ENCODE measurements at regions not wholly inside any gene's neighbourhood (a gene's known extent, or its start where the extent isn't known, plus 50 kb on each side); places are given as distances from the start of the nearest gene placed in this dataset.

GRCh38 chr6:103018426-103018825 is 1624.9 kb downstream of the GRIK2 start:
- H3K36me3 ChIP-seq = no peaks in the 10 kb centered on the region
- no peak overlapping the region for H3K27ac ChIP-seq
- no peak for DNase-seq
- H3K4me1 ChIP-seq = no peaks in the 10 kb centered on the region
- TF ChIP-seq EP300 (IDR thresholded peaks at IDR 0.05; ENCODE audit: low read depth) = no peak
- no peak for TF ChIP-seq POLR2AphosphoS5 (IDR thresholded peaks at IDR 0.05)
- TF ChIP-seq CTCF (IDR thresholded peaks at IDR 0.05) = no peak
- no peak for TF ChIP-seq POLR2A (IDR thresholded peaks at IDR 0.05)
- intact Hi-C loops (cut with DNase I; ENCODE audit: low total_unique reads) = no loop called here
- no peaks in the 10 kb centered on the region for H3K27me3 ChIP-seq
- in situ Hi-C loops (cut with MboI; ENCODE audit: low pct_ligation_motif_present in 1 of 4, low pct_unique_long_range_greater_than_20kb in 1 of 4, low sequenced_read_pairs in 3 of 4) = no loop called here
- H3K9me3 ChIP-seq = no peaks in the 10 kb centered on the region
- 84 to 93% methylated on average over 3 to 7 of the region's 7 CpGs for WGBS, 2 donors (ENCODE audit: low coverage in 1 of 2)
- H3K4me3 ChIP-seq = no peak overlapping the region

GRCh38 chr6:103017878-103018277 is 1624.4 kb downstream of the GRIK2 start:
- in situ Hi-C loops (cut with MboI; ENCODE audit: low pct_ligation_motif_present in 1 of 4, low pct_unique_long_range_greater_than_20kb in 1 of 4, low sequenced_read_pairs in 3 of 4) (no loop called here), intact Hi-C loops (cut with DNase I; ENCODE audit: low total_unique reads) (no loop called here)

GRCh38 chr6:103011605-103012004 is 1618.1 kb downstream of the GRIK2 start:
- Histone ChIP-seq H3K27ac (no peak overlapping the region), H3K27me3 (no peaks in the 10 kb centered on the region), H3K9me3 (no peaks in the 10 kb centered on the region), H3K36me3 (no peaks in the 10 kb centered on the region), H3K4me3 (no peak overlapping the region), H3K4me1 (no peaks in the 10 kb centered on the region)
- TF ChIP-seq CTCF (IDR thresholded peaks at IDR 0.05) = no peak
- no peak for TF ChIP-seq EP300 (IDR thresholded peaks at IDR 0.05; ENCODE audit: low read depth)
- no peak for TF ChIP-seq POLR2A (IDR thresholded peaks at IDR 0.05)
- no peak for TF ChIP-seq POLR2AphosphoS5 (IDR thresholded peaks at IDR 0.05)
- intact Hi-C loops (cut with DNase I; ENCODE audit: low total_unique reads) (no loop called here), in situ Hi-C loops (cut with MboI; ENCODE audit: low pct_ligation_motif_present in 1 of 4, low pct_unique_long_range_greater_than_20kb in 1 of 4, low sequenced_read_pairs in 3 of 4) (no loop called here)
- whole genome bisulfite sequencing, 2 donors (ENCODE audit: low coverage in 1 of 2) = 50 to 57% methylated on average over 2 of the region's 2 CpGs
- no peak for DNase-seq

More at GRCh38 chr6:103017878-103018277, 1624.4 kb downstream of the GRIK2 start:
- no peaks in the 10 kb centered on the region for H3K36me3 ChIP-seq
- no peak overlapping the region for H3K27ac ChIP-seq
- TF ChIP-seq POLR2AphosphoS5 (IDR thresholded peaks at IDR 0.05) (no peak), POLR2A (IDR thresholded peaks at IDR 0.05) (no peak), EP300 (IDR thresholded peaks at IDR 0.05; ENCODE audit: low read depth) (no peak), CTCF (IDR thresholded peaks at IDR 0.05) (no peak)
- 87% methylated on average over 9 of the region's 9 CpGs; no CpG with 5 or more reads in 1 of the 2 donors for WGBS, 2 donors (ENCODE audit: low coverage in 1 of 2)
- no peaks in the 10 kb centered on the region for H3K9me3 ChIP-seq
- DNase-seq = no peak
- H3K27me3 ChIP-seq = no peaks in the 10 kb centered on the region
- H3K4me1 ChIP-seq = no peaks in the 10 kb centered on the region
- no peak overlapping the region for H3K4me3 ChIP-seq

GRCh38 chr6:103002282-103002681 is 1608.8 kb downstream of the GRIK2 start:
- DNase-seq = no peak
- Histone ChIP-seq H3K36me3 (no peaks in the 10 kb centered on the region), H3K27ac (no peak overlapping the region), H3K9me3 (no peaks in the 10 kb centered on the region), H3K27me3 (no peaks in the 10 kb centered on the region), H3K4me1 (no peaks in the 10 kb centered on the region), H3K4me3 (no peak overlapping the region)
- TF ChIP-seq CTCF (IDR thresholded peaks at IDR 0.05) (no peak), POLR2AphosphoS5 (IDR thresholded peaks at IDR 0.05) (no peak), EP300 (IDR thresholded peaks at IDR 0.05; ENCODE audit: low read depth) (no peak), POLR2A (IDR thresholded peaks at IDR 0.05) (no peak)
- WGBS, 2 donors (ENCODE audit: low coverage in 1 of 2) = 64 to 82% methylated on average over 2 to 3 of the region's 3 CpGs
- in situ Hi-C loops (cut with MboI; ENCODE audit: low pct_ligation_motif_present in 1 of 4, low pct_unique_long_range_greater_than_20kb in 1 of 4, low sequenced_read_pairs in 3 of 4) (no loop called here), intact Hi-C loops (cut with DNase I; ENCODE audit: low total_unique reads) (no loop called here)
